ENCODE measurements at regions not wholly inside any gene's neighbourhood (a gene's known extent, or its start where the extent isn't known, plus 50 kb on each side); places are given as distances from the start of the nearest gene placed in this dataset.

GRCh38 chr6:126447367-126447766, 107.5 kb downstream of the CENPW start:
- TF ChIP-seq CTCF (IDR thresholded peaks at IDR 0.05) (no peak), POLR2A (IDR thresholded peaks at IDR 0.05) (no peak)

All from thyroid gland (tissue), 4 donors.